HG03139 (cell line): ENCODE measurements at regions not wholly inside any gene's neighbourhood (a gene's known extent, or its start where the extent isn't known, plus 50 kb on each side); places are given as distances from the start of the nearest gene placed in this dataset.

Experiments used
- ATAC-seq: cut with Tn5 transposase; IDR thresholded peaks from one replicate; pipeline ENCODE4 v1.9.1; 2021; ENCODE audit not compliant: unreplicated experiment

GRCh38 chr10:10110844-10111490, 906.7 kb upstream of the CELF2 start:
- no peak for ATAC-seq

- ATAC-seq = no peak
Observed at GRCh38 chr10:10118131-10118530, 899.5 kb upstream of the CELF2 start.

GRCh38 chr10:10120671-10121070, 897.0 kb upstream of the CELF2 start:
- no peak for ATAC-seq

- ATAC-seq = no peak
Observed at GRCh38 chr10:10125676-10126075, 892.0 kb upstream of the CELF2 start.

- ATAC-seq = no peak
Observed at GRCh38 chr10:10126218-10126617, 891.5 kb upstream of the CELF2 start.

- ATAC-seq = no peak
Observed at GRCh38 chr10:10128387-10128786, 889.3 kb upstream of the CELF2 start.

GRCh38 chr10:10130686-10131085, 887.0 kb upstream of the CELF2 start:
- no peak for ATAC-seq

GRCh38 chr10:10132009-10132408, 885.7 kb upstream of the CELF2 start:
- no peak for ATAC-seq

GRCh38 chr10:10133281-10133680, 884.4 kb upstream of the CELF2 start:
- ATAC-seq = no peak

GRCh38 chr10:10138685-10139084, 879.0 kb upstream of the CELF2 start:
- no peak for ATAC-seq

- ATAC-seq = no peak
Observed at GRCh38 chr10:10141782-10142382, 875.8 kb upstream of the CELF2 start.

GRCh38 chr10:10146604-10147003, 871.1 kb upstream of the CELF2 start:
- ATAC-seq = no peak

- no peak for ATAC-seq
Observed at GRCh38 chr10:10149899-10150298, 867.8 kb upstream of the CELF2 start.

GRCh38 chr10:10156917-10157600, 860.6 kb upstream of the CELF2 start:
- ATAC-seq = no peak

GRCh38 chr10:10160821-10161312, 856.8 kb upstream of the CELF2 start:
- no peak for ATAC-seq

- no peak for ATAC-seq
Observed at GRCh38 chr10:10164848-10165247, 852.8 kb upstream of the CELF2 start.

GRCh38 chr10:10165415-10165814, 852.3 kb upstream of the CELF2 start:
- no peak for ATAC-seq

- ATAC-seq = no peak
Observed at GRCh38 chr10:10178476-10178875, 839.2 kb upstream of the CELF2 start.

- ATAC-seq = no peak
Observed at GRCh38 chr10:10193848-10194247, 823.8 kb upstream of the CELF2 start.

GRCh38 chr10:10196701-10197100, 821.0 kb upstream of the CELF2 start:
- no peak for ATAC-seq

GRCh38 chr10:10197423-10197822, 820.2 kb upstream of the CELF2 start:
- no peak for ATAC-seq

GRCh38 chr10:10198363-10198762, 819.3 kb upstream of the CELF2 start:
- no peak for ATAC-seq
